Mucosa of descending colon (tissue), 3 donors: ENCODE measurements at regions not wholly inside any gene's neighbourhood (a gene's known extent, or its start where the extent isn't known, plus 50 kb on each side); places are given as distances from the start of the nearest gene placed in this dataset.

Experiments
- ATAC-seq: fragments of 200-7000 bp; cut with Tn5 transposase; one replicate; pipeline ENCODE4 v1.9.1; 2020; ENCODE audit warnings: mild to moderate bottlenecking, moderate library complexity
- DNase-seq, 3 donors: peaks; one replicate each; pipeline ENCODE4 v3.0.0-alpha.2; 2020
- H3K36me3 ChIP-seq: fragments of 200-600 bp; one replicate; pipeline ENCODE4 v1.8.0; 2021; ENCODE audit warnings: low read depth, mild to moderate bottlenecking
- H3K4me1 ChIP-seq: fragments of 200-600 bp; one replicate; pipeline ENCODE4 v1.8.0; 2021; ENCODE audit warnings: low read depth, mild to moderate bottlenecking
- H3K4me3 ChIP-seq: fragments of 200-600 bp; one replicate; pipeline ENCODE4 v1.8.0; 2021; ENCODE audit warnings: mild to moderate bottlenecking
- H3K9me3 ChIP-seq: fragments of 200-600 bp; one replicate; pipeline ENCODE4 v1.8.0; 2021; ENCODE audit warnings: mild to moderate bottlenecking
- CTCF ChIP-seq: fragments of 200-600 bp; IDR thresholded peaks from one replicate; pipeline ENCODE4 v1.8.0; 2022; ENCODE audit warnings: antibody characterized with exemption, mild to moderate bottlenecking
- intact Hi-C, 2 donors: fragments of 100-400 bp; cut with DNase I in 1 of 2; cut with micrococcal nuclease in 1 of 2; formaldehyde crosslinking; loops; one replicate each; pipeline versions ENCODE4 v1.11.0 to v1.11.1; 2022; cut with DNase I, micrococcal nuclease
- donor health status: DM: no; HTN: no; CAD: no; lungs with moderate emphysema.
- donor health status: DM: no; HTN: no; CAD: no.
- donor health status: DM: no; HTN: yes; CAD: no.

- no peaks in the 10 kb centered on the region for H3K4me1 ChIP-seq
- no peak for TF ChIP-seq CTCF
- ATAC-seq: no peak
Measured at GRCh38 chr5:82416512-82416911, 138.4 kb upstream of the RPS23 start.

GRCh38 chr5:82414041-82414388 lies 135.9 kb upstream of the RPS23 start:
- ATAC-seq (no peak), DNase-seq (no peak)
- TF ChIP-seq CTCF: no peak
- Histone ChIP-seq H3K9me3 (no peaks in the 10 kb centered on the region), H3K36me3 (no peaks in the 10 kb centered on the region), H3K4me1 (no peaks in the 10 kb centered on the region), H3K4me3 (no peak overlapping the region)
- intact Hi-C loops: no loop called here

More at GRCh38 chr5:82416512-82416911, 138.4 kb upstream of the RPS23 start:
- Histone ChIP-seq H3K36me3 (no peaks in the 10 kb centered on the region), H3K9me3 (no peaks in the 10 kb centered on the region), H3K4me3 (no peak overlapping the region)
- intact Hi-C loops: no loop called here
- no peak for DNase-seq

- H3K4me1 ChIP-seq: no peaks in the 10 kb centered on the region
- peak; percentile 17 for ATAC-seq
- no peaks in the 10 kb centered on the region for H3K36me3 ChIP-seq
- intact Hi-C loops: no loop called here
- no peak for DNase-seq
- TF ChIP-seq CTCF: no peak
- H3K9me3 ChIP-seq: no peaks in the 10 kb centered on the region
- H3K4me3 ChIP-seq: no peak overlapping the region
Measured at GRCh38 chr5:82413302-82414040, 135.3 kb upstream of the RPS23 start.

GRCh38 chr5:82408033-82408432 lies 129.9 kb upstream of the RPS23 start:
- TF ChIP-seq CTCF: no peak
- ATAC-seq: no peak

GRCh38 chr5:82406205-82406773 lies 128.1 kb upstream of the RPS23 start:
- ATAC-seq: no peak
- no peak for TF ChIP-seq CTCF
- no peaks in the 10 kb centered on the region for H3K36me3 ChIP-seq

More at GRCh38 chr5:82408033-82408432, 129.9 kb upstream of the RPS23 start:
- no peaks in the 10 kb centered on the region for H3K4me1 ChIP-seq
- H3K4me3 ChIP-seq: no peak overlapping the region
- H3K36me3 ChIP-seq: no peaks in the 10 kb centered on the region
- intact Hi-C loops: no loop called here
- H3K9me3 ChIP-seq: peaks cover 4% of the 10 kb centered on the region
- DNase-seq: no peak

More at GRCh38 chr5:82406205-82406773, 128.1 kb upstream of the RPS23 start:
- DNase-seq: no peak
- Histone ChIP-seq H3K4me3 (no peak overlapping the region), H3K9me3 (peaks cover 4% of the 10 kb centered on the region), H3K4me1 (no peaks in the 10 kb centered on the region)
- intact Hi-C loops: no loop called here
